ENCODE measurements at regions not wholly inside any gene's neighbourhood (a gene's known extent, or its start where the extent isn't known, plus 50 kb on each side); places are given as distances from the start of the nearest gene placed in this dataset.

DNA sequence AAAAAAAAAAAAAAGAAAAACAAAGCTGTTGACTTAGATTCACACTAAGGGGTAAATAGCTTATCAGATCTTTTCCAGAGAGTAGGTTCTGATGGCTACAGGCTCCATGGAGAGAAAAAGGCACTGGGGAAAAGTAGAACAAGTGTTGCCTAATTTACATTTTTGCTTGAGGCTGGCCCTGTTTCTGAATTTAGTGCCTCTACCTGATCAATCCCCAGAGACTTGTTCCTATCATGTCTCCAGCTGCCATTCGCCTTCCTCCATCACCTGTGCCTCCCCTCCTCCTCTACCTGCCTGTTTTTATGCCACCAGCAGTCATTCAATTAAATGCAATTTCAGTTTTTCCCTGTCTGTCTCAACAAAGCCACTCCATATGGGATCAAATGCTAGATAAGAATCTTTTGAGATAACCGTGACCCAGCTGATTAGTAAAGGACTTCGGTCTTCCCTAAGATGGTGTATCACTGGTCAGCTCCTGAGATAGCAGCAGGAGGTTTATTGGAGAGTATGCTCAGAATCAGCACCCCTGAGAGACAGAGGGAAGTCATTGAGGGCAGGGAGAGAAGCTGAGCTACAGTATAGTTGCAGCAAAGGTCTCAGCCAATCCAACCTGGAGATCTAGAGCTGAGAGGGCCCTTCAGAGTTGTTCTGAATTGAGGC, 88.1 kb upstream of the GADL1 start:
- no peak overlapping the region for H3K27ac Mint-ChIP-seq
- H3K9me3 Mint-ChIP-seq, result no peaks in the 10 kb centered on the region
- intact Hi-C loops (cut with micrococcal nuclease), result no loop called here

DNA sequence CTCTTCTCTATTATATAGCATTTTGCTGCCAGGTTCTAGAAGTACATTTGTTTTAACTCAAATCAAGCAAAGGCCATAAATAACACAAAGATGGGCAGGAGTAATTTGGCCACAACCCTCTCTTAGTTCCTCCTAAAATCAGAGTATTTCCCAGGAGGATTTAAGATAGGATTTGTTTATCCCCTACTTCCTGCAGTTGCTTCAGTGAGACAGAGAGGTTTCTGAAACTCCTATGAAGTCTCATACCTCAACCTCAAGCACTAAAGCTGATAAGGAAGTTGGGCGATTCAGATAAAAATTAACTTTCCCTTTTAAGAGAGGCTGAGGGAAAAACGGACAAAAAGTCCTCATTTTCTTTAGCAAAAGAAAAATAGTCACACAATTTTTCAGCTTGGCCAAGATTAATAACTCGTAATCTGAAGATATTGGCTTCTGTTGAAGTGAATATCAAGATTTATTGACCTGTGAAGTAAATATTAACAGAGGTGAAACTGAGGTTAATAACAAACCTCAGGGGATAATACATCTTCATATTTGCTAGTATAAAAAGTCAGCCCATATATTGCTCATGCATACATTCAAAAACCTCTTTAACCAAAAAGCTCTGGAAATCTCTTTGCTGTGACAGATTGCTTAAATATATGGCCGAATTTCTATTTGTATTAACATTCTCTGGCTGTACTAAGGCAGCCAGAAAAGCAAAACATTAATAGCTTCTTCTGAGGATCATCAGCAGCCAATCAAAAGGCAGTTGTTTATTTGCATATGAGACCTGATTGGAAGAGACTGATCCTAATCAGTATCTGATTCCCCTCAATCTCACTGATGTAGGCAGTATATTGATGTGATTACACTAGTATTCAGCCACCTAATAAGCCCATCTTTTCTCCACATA, 90.6 kb upstream of the GADL1 start:
- no peaks in the 10 kb centered on the region for H3K9me3 Mint-ChIP-seq
- H3K27ac Mint-ChIP-seq, result no peak overlapping the region
- intact Hi-C loops (cut with micrococcal nuclease), result no loop called here
- H3K36me3 Mint-ChIP-seq (ENCODE audit: low read depth), result no peaks in the 10 kb centered on the region
- peaks cover 5% of the 10 kb centered on the region for H3K27me3 Mint-ChIP-seq
- peaks cover 5% of the 10 kb centered on the region for H3K4me1 Mint-ChIP-seq (ENCODE audit: low read depth)
- no peak overlapping the region for H3K4me3 Mint-ChIP-seq

More for the DNA sequence above, 88.1 kb upstream of the GADL1 start:
- Mint-ChIP-seq H3K27me3 (no peaks in the 10 kb centered on the region), H3K4me3 (no peak overlapping the region), H3K4me1 (ENCODE audit: low read depth) (peaks cover 5% of the 10 kb centered on the region), H3K36me3 (ENCODE audit: low read depth) (no peaks in the 10 kb centered on the region)

DNA sequence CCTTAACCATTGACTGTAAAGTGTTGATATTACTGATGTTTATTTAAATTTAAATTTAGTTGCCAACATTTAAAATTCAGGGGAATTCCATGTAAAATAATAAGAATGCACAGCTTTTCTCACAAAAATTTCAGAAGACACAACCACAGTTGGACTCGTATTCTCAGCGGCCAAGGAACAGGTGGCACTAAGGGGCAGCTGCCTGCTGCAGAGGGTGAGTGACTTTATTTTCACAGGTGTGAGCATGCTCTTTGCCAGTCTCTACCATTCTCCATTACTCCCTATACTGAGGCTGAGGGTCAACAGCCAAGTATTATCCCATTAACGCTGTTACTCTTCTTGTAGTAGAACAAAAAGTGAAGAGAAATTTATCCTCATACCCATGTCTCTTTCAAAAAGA, 92.1 kb upstream of the GADL1 start:
- no peaks in the 10 kb centered on the region for H3K36me3 Mint-ChIP-seq (ENCODE audit: low read depth)
- no peak overlapping the region for H3K27ac Mint-ChIP-seq
- H3K4me1 Mint-ChIP-seq (ENCODE audit: low read depth), result peaks cover 5% of the 10 kb centered on the region
- no peaks in the 10 kb centered on the region for H3K9me3 Mint-ChIP-seq
- intact Hi-C loops (cut with micrococcal nuclease), result no loop called here
- no peak overlapping the region for H3K4me3 Mint-ChIP-seq
- peaks cover 5% of the 10 kb centered on the region for H3K27me3 Mint-ChIP-seq

DNA sequence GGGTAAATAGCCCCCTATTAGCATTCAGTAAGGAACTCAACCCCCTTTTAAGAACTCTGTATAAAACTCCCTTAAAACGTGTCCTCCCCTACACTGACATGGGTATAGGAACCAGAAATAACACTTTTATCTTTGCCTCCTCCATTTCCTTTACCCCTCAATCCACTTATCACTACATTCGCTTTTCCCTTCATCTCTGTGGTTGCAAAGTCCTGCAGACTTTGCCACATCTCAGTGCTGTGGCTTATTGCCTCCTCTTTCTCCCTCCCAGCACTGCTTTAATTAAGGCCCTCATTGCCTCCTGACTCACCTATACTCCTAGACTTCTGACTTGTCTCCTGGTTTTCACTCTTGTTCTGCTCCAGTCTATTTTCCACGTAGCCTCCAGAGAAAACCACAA, 94.3 kb upstream of the GADL1 start:
- H3K27ac Mint-ChIP-seq, result no peak overlapping the region
- intact Hi-C loops (cut with micrococcal nuclease), result no loop called here
- no peak overlapping the region for H3K4me3 Mint-ChIP-seq

DNA sequence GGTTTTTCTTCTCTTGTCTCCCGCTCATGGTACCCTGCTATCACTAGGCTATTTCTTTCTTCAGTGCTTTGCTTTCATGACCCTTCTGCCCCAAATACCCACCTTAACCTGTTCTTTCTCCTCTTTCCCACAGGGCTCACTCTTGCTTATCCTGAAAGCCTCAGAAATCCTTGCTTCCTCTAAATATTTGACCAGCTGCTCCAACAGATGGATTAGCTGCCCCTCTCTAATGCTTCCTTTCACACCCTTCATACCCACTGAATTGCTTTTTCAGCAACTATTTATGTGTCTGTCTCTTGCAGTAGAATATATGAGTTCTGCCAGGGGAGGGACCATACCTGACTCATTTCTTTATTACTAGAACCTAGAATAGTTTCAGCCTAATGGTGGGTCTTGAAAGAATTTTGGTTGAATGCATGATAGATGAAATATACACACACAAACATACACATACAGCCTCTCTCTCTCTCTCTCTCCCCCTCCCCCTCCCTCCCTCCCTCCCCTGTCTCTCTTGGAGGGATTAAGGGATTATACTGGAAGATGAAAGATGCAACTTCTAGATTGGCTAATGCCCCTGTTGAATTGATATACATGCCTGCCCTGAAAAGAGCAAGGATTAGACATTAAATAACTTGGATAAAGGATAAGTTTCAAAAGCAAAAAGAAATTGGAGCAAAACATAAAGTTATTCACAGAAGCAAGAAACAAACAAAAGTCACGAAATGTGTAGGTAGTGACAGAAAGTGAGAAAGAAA, 95.0 kb upstream of the GADL1 start:
- Mint-ChIP-seq H3K4me1 (ENCODE audit: low read depth) (peaks cover 4% of the 10 kb centered on the region), H3K9me3 (peaks cover 17% of the 10 kb centered on the region), H3K27ac (no peak overlapping the region), H3K4me3 (no peak overlapping the region), H3K27me3 (peaks cover 5% of the 10 kb centered on the region), H3K36me3 (ENCODE audit: low read depth) (no peaks in the 10 kb centered on the region)
- intact Hi-C loops (cut with micrococcal nuclease), result no loop called here

More for the DNA sequence above, 94.3 kb upstream of the GADL1 start:
- Mint-ChIP-seq H3K27me3 (peaks cover 5% of the 10 kb centered on the region), H3K4me1 (ENCODE audit: low read depth) (peaks cover 5% of the 10 kb centered on the region), H3K9me3 (peaks cover 10% of the 10 kb centered on the region), H3K36me3 (ENCODE audit: low read depth) (no peaks in the 10 kb centered on the region)

DNA sequence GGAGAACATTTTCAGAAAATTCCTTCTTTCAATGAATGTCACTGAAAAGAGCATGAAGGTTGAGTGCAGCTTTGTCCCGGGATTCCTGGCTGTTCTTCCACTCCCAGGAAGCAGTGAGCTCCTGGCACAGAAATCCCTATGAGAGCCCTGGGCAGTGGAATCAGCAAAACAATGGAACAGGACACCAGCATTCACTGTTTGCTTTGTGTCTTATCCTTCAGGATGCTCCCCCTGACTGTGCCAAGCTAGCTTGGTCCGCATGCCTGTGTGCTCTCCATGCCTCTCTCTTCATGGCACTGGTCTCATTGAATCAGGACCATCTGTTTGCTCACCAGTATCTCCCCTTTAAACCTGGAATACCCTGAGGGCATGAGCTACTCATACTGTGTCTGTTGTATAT, 102.0 kb upstream of the GADL1 start:
- H3K9me3 Mint-ChIP-seq, result peaks cover 21% of the 10 kb centered on the region
- intact Hi-C loops (cut with micrococcal nuclease), result no loop called here
- no peak overlapping the region for H3K4me3 Mint-ChIP-seq
- no peak overlapping the region for H3K27ac Mint-ChIP-seq
- no peaks in the 10 kb centered on the region for H3K27me3 Mint-ChIP-seq
- H3K4me1 Mint-ChIP-seq (ENCODE audit: low read depth), result peaks cover 2% of the 10 kb centered on the region
- H3K36me3 Mint-ChIP-seq (ENCODE audit: low read depth), result no peaks in the 10 kb centered on the region

DNA sequence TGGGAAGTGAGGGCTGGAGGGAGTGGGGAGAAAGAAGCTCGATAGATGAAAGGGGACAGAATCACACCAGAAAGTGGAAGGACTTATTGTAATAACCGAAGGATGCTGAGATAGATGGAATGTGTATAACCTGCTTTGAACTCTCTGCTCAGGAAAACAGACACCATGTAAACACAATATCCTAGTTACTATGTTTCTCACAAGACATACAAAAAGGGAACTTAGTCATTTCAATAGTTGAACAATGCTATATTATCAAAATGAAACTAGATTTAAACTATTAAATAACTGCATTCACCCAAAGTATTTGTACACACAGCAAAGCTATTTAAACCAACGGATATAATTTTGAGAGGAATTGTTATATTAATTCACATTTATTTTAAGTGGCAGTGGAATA, 108.3 kb upstream of the GADL1 start:
- peaks cover 22% of the 10 kb centered on the region for H3K4me1 Mint-ChIP-seq (ENCODE audit: low read depth)
- peaks cover 9% of the 10 kb centered on the region for H3K9me3 Mint-ChIP-seq
- H3K4me3 Mint-ChIP-seq, result no peak overlapping the region
- intact Hi-C loops (cut with micrococcal nuclease), result no loop called here
- H3K27ac Mint-ChIP-seq, result peak overlapping the region; percentile 50
- no peaks in the 10 kb centered on the region for H3K36me3 Mint-ChIP-seq (ENCODE audit: low read depth)
- H3K27me3 Mint-ChIP-seq, result no peaks in the 10 kb centered on the region

DNA sequence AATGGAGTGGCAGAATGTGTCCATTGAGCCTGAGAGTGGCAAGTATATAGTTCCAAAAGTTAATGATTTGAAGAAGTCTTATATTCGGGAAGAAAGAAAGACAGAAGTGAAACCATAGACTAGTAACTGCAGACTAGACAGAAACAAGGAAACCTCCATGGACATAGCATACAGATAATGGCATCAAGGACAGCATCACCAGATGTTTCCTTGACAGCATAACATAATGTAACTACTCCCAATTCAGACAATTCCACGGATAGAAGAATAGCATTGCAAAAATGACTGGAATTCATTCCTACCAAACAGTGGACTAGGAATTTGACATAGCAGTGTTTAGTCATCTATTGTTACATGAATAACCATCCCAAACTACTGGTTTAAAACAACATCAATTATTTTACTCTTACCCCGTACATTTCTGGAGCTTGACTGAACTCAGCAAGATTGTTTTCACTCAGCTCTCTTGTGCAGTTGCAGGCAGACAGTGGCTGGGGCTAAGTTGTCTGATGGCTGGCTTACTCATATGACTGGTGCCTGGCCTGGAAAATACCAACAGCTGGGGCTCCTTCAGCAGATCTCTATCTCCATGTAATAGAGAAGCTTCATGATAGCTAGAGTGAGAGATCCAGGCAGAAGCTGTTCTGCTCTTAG, 109.7 kb upstream of the GADL1 start:
- intact Hi-C loops (cut with micrococcal nuclease), result no loop called here
- H3K4me1 Mint-ChIP-seq (ENCODE audit: low read depth), result peaks cover 22% of the 10 kb centered on the region
- H3K4me3 Mint-ChIP-seq, result no peak overlapping the region
- H3K36me3 Mint-ChIP-seq (ENCODE audit: low read depth), result no peaks in the 10 kb centered on the region
- H3K27ac Mint-ChIP-seq, result peak overlapping the region; percentile 46
- H3K9me3 Mint-ChIP-seq, result peaks cover 9% of the 10 kb centered on the region
- H3K27me3 Mint-ChIP-seq, result no peaks in the 10 kb centered on the region

DNA sequence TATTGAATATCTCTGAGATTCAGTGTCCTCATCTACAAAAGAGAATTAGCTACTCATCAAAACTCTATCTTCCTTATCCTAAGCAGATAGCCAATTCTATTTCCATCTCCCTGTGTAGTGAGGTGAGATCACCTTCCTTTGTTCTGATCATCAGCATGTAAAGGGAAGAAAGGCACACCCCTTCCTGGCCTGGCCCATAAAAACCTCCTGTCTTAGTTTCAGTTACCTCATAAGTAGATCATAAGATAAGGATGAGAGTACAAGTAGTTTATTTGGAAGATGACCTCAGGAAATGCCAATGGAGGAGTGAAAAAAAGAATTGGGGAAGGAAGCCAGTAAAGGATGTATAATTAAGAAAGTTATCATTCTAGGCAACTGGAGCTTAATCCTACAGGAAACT, 114.5 kb upstream of the GADL1 start:
- Mint-ChIP-seq H3K27ac (no peak overlapping the region), H3K36me3 (ENCODE audit: low read depth) (no peaks in the 10 kb centered on the region), H3K9me3 (no peaks in the 10 kb centered on the region), H3K27me3 (no peaks in the 10 kb centered on the region), H3K4me3 (no peak overlapping the region), H3K4me1 (ENCODE audit: low read depth) (peaks cover 12% of the 10 kb centered on the region)
- intact Hi-C loops (cut with micrococcal nuclease), result no loop called here

DNA sequence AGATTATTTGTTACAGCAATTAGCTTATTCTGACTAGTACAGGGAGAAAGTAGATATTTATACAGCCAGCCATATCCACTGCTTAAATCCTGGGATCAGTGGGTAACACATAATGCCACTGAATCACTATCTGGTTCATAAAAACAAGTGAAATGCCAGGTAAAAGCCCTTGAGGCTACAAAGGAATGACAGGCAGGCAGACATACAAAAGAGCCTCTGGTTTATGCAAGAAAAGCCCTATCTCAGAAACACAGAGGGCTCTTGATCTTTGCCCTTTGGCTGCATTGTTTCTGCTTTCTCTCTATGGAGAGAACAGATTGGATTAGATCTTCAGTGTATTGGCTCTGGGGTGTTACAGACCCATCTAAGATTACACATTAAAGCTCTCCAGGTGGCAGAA, 115.4 kb upstream of the GADL1 start:
- Mint-ChIP-seq H3K27ac (no peak overlapping the region), H3K4me3 (no peak overlapping the region), H3K27me3 (no peaks in the 10 kb centered on the region), H3K36me3 (ENCODE audit: low read depth) (no peaks in the 10 kb centered on the region), H3K9me3 (no peaks in the 10 kb centered on the region), H3K4me1 (ENCODE audit: low read depth) (peaks cover 11% of the 10 kb centered on the region)
- intact Hi-C loops (cut with micrococcal nuclease), result no loop called here

DNA sequence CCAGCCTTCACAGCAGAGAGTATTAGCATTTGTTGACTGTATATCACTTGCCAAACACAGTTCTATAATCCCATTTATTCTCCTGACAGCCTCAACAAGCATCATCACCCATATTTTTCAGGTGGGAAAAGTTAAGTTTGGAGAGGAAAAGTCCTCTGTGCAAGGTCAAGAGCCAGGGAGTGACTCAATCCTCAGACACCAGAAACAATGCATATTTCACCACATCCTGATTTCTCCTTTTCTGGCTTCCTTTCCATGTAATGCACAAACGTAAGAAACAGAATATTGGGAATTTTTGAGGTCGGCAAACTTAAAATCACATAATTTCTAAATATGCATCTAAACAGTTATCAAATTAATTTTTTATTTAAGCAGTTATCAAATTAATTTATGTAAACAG, 116.0 kb upstream of the GADL1 start:
- intact Hi-C loops (cut with micrococcal nuclease), result no loop called here
- H3K4me3 Mint-ChIP-seq, result no peak overlapping the region
- no peaks in the 10 kb centered on the region for H3K9me3 Mint-ChIP-seq
- peaks cover 2% of the 10 kb centered on the region for H3K27me3 Mint-ChIP-seq
- no peak overlapping the region for H3K27ac Mint-ChIP-seq
- H3K36me3 Mint-ChIP-seq (ENCODE audit: low read depth), result no peaks in the 10 kb centered on the region
- H3K4me1 Mint-ChIP-seq (ENCODE audit: low read depth), result peaks cover 11% of the 10 kb centered on the region

DNA sequence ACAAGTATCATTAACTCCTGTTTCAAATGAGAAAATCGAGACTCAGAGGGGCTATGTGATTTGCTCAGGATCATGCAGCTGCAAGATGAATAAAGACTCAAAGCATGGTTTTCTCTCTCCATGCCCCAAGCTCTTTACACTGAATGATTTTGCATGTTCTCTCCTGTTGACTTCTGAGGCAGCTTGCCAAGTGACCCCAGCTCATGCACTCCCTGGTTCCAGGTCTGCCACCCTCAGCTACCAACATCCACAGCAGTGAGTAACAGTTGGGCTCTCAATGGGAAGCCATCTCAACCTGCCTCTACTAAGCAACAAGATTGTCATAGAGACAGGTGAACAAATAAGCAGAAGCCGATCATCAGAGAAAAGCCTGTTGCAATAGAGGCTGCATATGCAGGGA, 116.9 kb upstream of the GADL1 start:
- H3K27me3 Mint-ChIP-seq, result peaks cover 3% of the 10 kb centered on the region
- no peaks in the 10 kb centered on the region for H3K36me3 Mint-ChIP-seq (ENCODE audit: low read depth)
- no peak overlapping the region for H3K4me3 Mint-ChIP-seq
- H3K27ac Mint-ChIP-seq, result no peak overlapping the region
- H3K9me3 Mint-ChIP-seq, result no peaks in the 10 kb centered on the region
- H3K4me1 Mint-ChIP-seq (ENCODE audit: low read depth), result peaks cover 11% of the 10 kb centered on the region
- intact Hi-C loops (cut with micrococcal nuclease), result no loop called here

DNA sequence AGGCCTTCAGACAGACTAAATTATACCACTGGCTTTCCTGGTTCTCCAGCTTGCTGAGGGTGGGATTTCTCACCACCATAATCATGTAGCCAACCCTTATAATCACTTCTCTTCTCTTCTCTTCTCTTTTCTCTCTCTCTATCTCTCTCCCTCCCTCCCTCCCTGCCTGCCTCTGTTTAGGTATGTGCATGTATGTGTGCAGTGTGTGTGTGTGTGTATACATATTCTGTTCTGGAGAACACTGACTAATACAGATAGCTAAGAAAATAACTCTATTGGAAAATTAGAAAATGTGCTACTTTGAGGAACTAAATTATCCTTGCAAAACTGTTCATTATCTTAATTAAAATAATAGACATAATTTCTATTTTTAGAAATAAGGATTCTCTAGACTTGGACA, 118.6 kb upstream of the GADL1 start:
- H3K4me3 Mint-ChIP-seq, result no peak overlapping the region
- peaks cover 6% of the 10 kb centered on the region for H3K27me3 Mint-ChIP-seq
- H3K27ac Mint-ChIP-seq, result no peak overlapping the region
- H3K36me3 Mint-ChIP-seq (ENCODE audit: low read depth), result no peaks in the 10 kb centered on the region
- intact Hi-C loops (cut with micrococcal nuclease), result no loop called here
- peaks cover 19% of the 10 kb centered on the region for H3K4me1 Mint-ChIP-seq (ENCODE audit: low read depth)
- no peaks in the 10 kb centered on the region for H3K9me3 Mint-ChIP-seq

DNA sequence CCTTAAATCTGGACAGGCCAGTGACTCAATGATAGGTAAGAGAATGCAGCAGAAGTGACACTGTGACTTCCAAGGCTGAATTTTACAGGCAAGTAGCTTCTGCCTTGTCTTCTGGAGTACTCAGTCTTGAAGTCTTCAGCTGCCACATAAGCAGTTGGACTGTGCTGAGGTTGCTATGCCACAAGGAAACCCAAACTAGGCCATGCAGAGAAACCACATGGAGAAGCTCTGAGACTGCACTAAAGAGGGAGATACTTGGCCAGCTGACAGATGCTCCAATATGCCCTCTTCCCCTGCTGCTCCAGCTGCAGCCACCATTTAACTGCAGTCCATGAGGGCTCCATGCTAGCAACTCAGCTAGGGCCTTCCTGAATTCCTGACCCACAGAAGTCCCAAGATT, 119.4 kb upstream of the GADL1 start:
- H3K27me3 Mint-ChIP-seq, result peaks cover 6% of the 10 kb centered on the region
- no peak overlapping the region for H3K4me3 Mint-ChIP-seq
- H3K36me3 Mint-ChIP-seq (ENCODE audit: low read depth), result no peaks in the 10 kb centered on the region
- H3K9me3 Mint-ChIP-seq, result no peaks in the 10 kb centered on the region
- H3K4me1 Mint-ChIP-seq (ENCODE audit: low read depth), result peaks cover 20% of the 10 kb centered on the region
- no peak overlapping the region for H3K27ac Mint-ChIP-seq
- intact Hi-C loops (cut with micrococcal nuclease), result no loop called here
